CD4-positive, alpha-beta T cell treated with Interleukin-10 for 1 hour (primary cell): ENCODE measurements at regions not wholly inside any gene's neighbourhood (a gene's known extent, or its start where the extent isn't known, plus 50 kb on each side); places are given as distances from the start of the nearest gene placed in this dataset.

ENCODE experiments used
- DNase-seq: peaks from one replicate; pipeline ENCODE4 v3.0.0-alpha.2; 2020

GRCh38 chr12:93043877-93044209 lies 114.7 kb upstream of the EEA1 start:
- DNase-seq, result no peak

GRCh38 chr12:93047118-93047517 lies 118.0 kb upstream of the EEA1 start:
- DNase-seq, result no peak

- no peak for DNase-seq
Observed at GRCh38 chr12:93048656-93049055, 119.6 kb upstream of the EEA1 start.

GRCh38 chr12:93050026-93050747 lies 121.1 kb upstream of the EEA1 start:
- no peak for DNase-seq

GRCh38 chr12:93050748-93051081 lies 121.6 kb upstream of the EEA1 start:
- no peak for DNase-seq

GRCh38 chr12:93054021-93054420 lies 124.9 kb upstream of the EEA1 start:
- DNase-seq, result no peak

- DNase-seq, result no peak
Observed at GRCh38 chr12:93055221-93055620, 126.1 kb upstream of the EEA1 start.

GRCh38 chr12:93056971-93057535 lies 128.0 kb upstream of the EEA1 start:
- DNase-seq, result no peak

- no peak for DNase-seq
Observed at GRCh38 chr12:93058280-93058679, 129.2 kb upstream of the EEA1 start.

GRCh38 chr12:93059288-93059687 lies 130.2 kb upstream of the EEA1 start:
- no peak for DNase-seq

- DNase-seq, result no peak
Observed at GRCh38 chr12:93059925-93060665, 131.0 kb upstream of the EEA1 start.

- DNase-seq, result no peak
Observed at GRCh38 chr12:93060666-93061472, 131.8 kb upstream of the EEA1 start.

- DNase-seq, result no peak
Observed at GRCh38 chr12:93061473-93062419, 132.7 kb upstream of the EEA1 start.

GRCh38 chr12:93065896-93066295 lies 136.8 kb upstream of the EEA1 start:
- no peak for DNase-seq

GRCh38 chr12:93072340-93072739 lies 143.2 kb upstream of the EEA1 start:
- no peak for DNase-seq

GRCh38 chr12:93073324-93073723 lies 144.2 kb upstream of the EEA1 start:
- DNase-seq, result no peak

GRCh38 chr12:93078059-93078458 lies 149.0 kb upstream of the EEA1 start:
- no peak for DNase-seq

GRCh38 chr12:93078577-93078976 lies 149.5 kb upstream of the EEA1 start:
- no peak for DNase-seq

GRCh38 chr12:93079271-93079670 lies 150.2 kb upstream of the EEA1 start:
- no peak for DNase-seq

- DNase-seq, result no peak
Observed at GRCh38 chr12:93079976-93080375, 150.9 kb upstream of the EEA1 start.

- no peak for DNase-seq
Observed at GRCh38 chr12:93080452-93080851, 151.4 kb upstream of the EEA1 start.

- DNase-seq, result no peak
Observed at GRCh38 chr12:93080994-93081809, 152.1 kb upstream of the EEA1 start.
